Caki2 (cell line): ENCODE measurements at regions not wholly inside any gene's neighbourhood (a gene's known extent, or its start where the extent isn't known, plus 50 kb on each side); places are given as distances from the start of the nearest gene placed in this dataset.
"Not testable (repeated sequence)": the region's sequence is repeated elsewhere in the genome, so short reads cannot be mapped to it uniquely, and the experiment has no call there.

Experiments
- DNase-seq: peaks from one replicate; pipeline ENCODE4 v3.0.0-alpha.2; 2015; ENCODE audit warnings: low read depth
- in situ Hi-C: cut with HindIII; loops from 2 replicates; pipeline ENCODE4 v1.10.0; 2016; ENCODE audit warnings: low sequenced_read_pairs, low pct_unique_long_range_greater_than_20kb, mixed read lengths

GRCh38 chr6:169865346-169866139, 114.1 kb downstream of the ERMARD start:
- no peak for DNase-seq

GRCh38 chr6:169864148-169865020, 113.0 kb downstream of the ERMARD start:
- no peak for DNase-seq
- in situ Hi-C loops, result no loop called here

More at GRCh38 chr6:169865346-169866139, 114.1 kb downstream of the ERMARD start:
- in situ Hi-C loops, result no loop called here

- in situ Hi-C loops, result no loop called here
- no peak for DNase-seq
Observed at GRCh38 chr6:169863710-169864109, 112.3 kb downstream of the ERMARD start.

- no peak for DNase-seq
- in situ Hi-C loops, result no loop called here
Observed at GRCh38 chr6:169862892-169863525, 111.6 kb downstream of the ERMARD start.

GRCh38 chr6:169862043-169862891, 110.8 kb downstream of the ERMARD start:
- in situ Hi-C loops, result no loop called here
- DNase-seq, result no peak

- in situ Hi-C loops, result no loop called here
- no peak for DNase-seq
Observed at GRCh38 chr6:169861431-169862042, 110.1 kb downstream of the ERMARD start.

- in situ Hi-C loops, result no loop called here
- DNase-seq, result no peak
Observed at GRCh38 chr6:169859978-169860703, 108.7 kb downstream of the ERMARD start.

GRCh38 chr6:169859401-169859977, 108.1 kb downstream of the ERMARD start:
- DNase-seq, result no peak
- in situ Hi-C loops, result no loop called here

GRCh38 chr6:169858935-169859351, 107.5 kb downstream of the ERMARD start:
- in situ Hi-C loops, result no loop called here
- no peak for DNase-seq

GRCh38 chr6:169858293-169858934, 107.0 kb downstream of the ERMARD start:
- no peak for DNase-seq
- in situ Hi-C loops, result no loop called here

- in situ Hi-C loops, result no loop called here
- DNase-seq, result no peak
Observed at GRCh38 chr6:169857343-169858292, 106.2 kb downstream of the ERMARD start.

GRCh38 chr6:169856442-169857342, 105.3 kb downstream of the ERMARD start:
- DNase-seq, in situ Hi-C loops: not testable (repeated sequence)

- in situ Hi-C loops, result no loop called here
Observed at GRCh38 chr6:169854813-169855212, 103.4 kb downstream of the ERMARD start.

GRCh38 chr6:169854083-169854725, 102.8 kb downstream of the ERMARD start:
- no peak for DNase-seq
- in situ Hi-C loops, result no loop called here

More at GRCh38 chr6:169854813-169855212, 103.4 kb downstream of the ERMARD start:
- DNase-seq, result no peak
